Ovary (tissue), 7 donors: ENCODE measurements at regions not wholly inside any gene's neighbourhood (a gene's known extent, or its start where the extent isn't known, plus 50 kb on each side); places are given as distances from the start of the nearest gene placed in this dataset.

ENCODE experiments used
- DNase-seq, 5 donors: peaks; one replicate each; pipeline ENCODE4 v3.0.0-alpha.2; 2019 to 2020
- H3K27ac ChIP-seq, 2 donors: fragments of 200-600 bp; one replicate each; pipeline versions ENCODE4 v1.5.1 to v1.8.0; 2019 to 2022
- H3K27me3 ChIP-seq: fragments of 200-600 bp; one replicate; pipeline ENCODE4 v1.8.0; 2022
- H3K36me3 ChIP-seq: fragments of 200-600 bp; sonication (generic); one replicate; pipeline ENCODE4 v1.5.1; 2019
- H3K4me1 ChIP-seq: one replicate; pipeline ENCODE4 v1.8.1; 2013; ENCODE audit warnings: mild to moderate bottlenecking, moderate library complexity; ENCODE audit not compliant: insufficient read depth
- H3K4me3 ChIP-seq: fragments of 200-600 bp; sonication (generic); one replicate; pipeline ENCODE4 v1.5.1; 2017
- H3K9me3 ChIP-seq, 2 donors: fragments of 200-600 bp in 1 of 2; sonication (generic) in 1 of 2; one replicate each; pipeline versions ENCODE4 v1.5.1 to v1.8.1; 2013 to 2019; ENCODE audit warnings: mild to moderate bottlenecking in 1 of 2, moderate library complexity in 1 of 2
- CTCF ChIP-seq, 3 donors: fragments of 450-650 bp in 2 of 3; fragments of 200-600 bp in 1 of 3; IDR thresholded peaks; one replicate each; pipeline versions ENCODE4 v1.5.1 to v1.8.0; 2016 to 2022; ENCODE audit warnings: antibody characterized with exemption in 3 of 3, mild to moderate bottlenecking in 1 of 3
- EP300 ChIP-seq: sonication (generic); formaldehyde crosslinking; IDR thresholded peaks from one replicate; pipeline ENCODE4 v1.6.1; 2017; ENCODE audit warnings: antibody characterized with exemption
- POLR2A ChIP-seq: fragments of 450-650 bp; IDR thresholded peaks from one replicate; pipeline ENCODE4 v1.6.1; 2017; ENCODE audit warnings: antibody characterized with exemption, mild to moderate bottlenecking, moderate library complexity
- WGBS, 3 donors: extraction: QIAGEN DNeasy Blood & Tissue Kit in 1 of 3; methylation state at CpG; one replicate each; pipeline versions ENCODE4 v1.1.5 to v1.1.7; 2013 to 2017; 5-methylcytosine and 5-hydroxymethylcytosine counted together
- intact Hi-C, 4 donors: fragments of 100-400 bp; cut with DNase I; formaldehyde crosslinking; loops; one replicate each; pipeline versions ENCODE4 v1.11.0 to v1.15.1; 2022 to 2023
- donor health status: DM: no; HTN: no; CAD: no; lungs with moderate emphysema.
- donor health status: DM: no; HTN: no; CAD: no.
- donor health status: Bipolar disorder and iron deficiency.
- donor health status: DM: no; HTN: no; CAD: no.
- donor health status: DM: yes; HTN: yes; CAD: no.

- H3K9me3 ChIP-seq: no peaks in the 10 kb centered on the region
- intact Hi-C loops: loop anchor here in 1 of 4 donors (10.0 kb wide), 1 partner anchor 176 kb away; no protein-coding TSS in a partner anchor
- DNase-seq: no peak
- no peak overlapping the region for H3K27ac ChIP-seq
- TF ChIP-seq CTCF (IDR thresholded peaks at IDR 0.05) (no peak), POLR2A (no peak), EP300 (no peak)
- no peak overlapping the region for H3K4me3 ChIP-seq
- 36 to 44% (median 37%) methylated on average over 4 of the region's 4 CpGs for WGBS, 3 donors
- H3K27me3 ChIP-seq: no peaks in the 10 kb centered on the region
- H3K4me1 ChIP-seq: no peaks in the 10 kb centered on the region
- no peaks in the 10 kb centered on the region for H3K36me3 ChIP-seq
These were observed 230.1 kb upstream of the THBS1 start for GRCh38 chr15:39350785-39351184.

DNA sequence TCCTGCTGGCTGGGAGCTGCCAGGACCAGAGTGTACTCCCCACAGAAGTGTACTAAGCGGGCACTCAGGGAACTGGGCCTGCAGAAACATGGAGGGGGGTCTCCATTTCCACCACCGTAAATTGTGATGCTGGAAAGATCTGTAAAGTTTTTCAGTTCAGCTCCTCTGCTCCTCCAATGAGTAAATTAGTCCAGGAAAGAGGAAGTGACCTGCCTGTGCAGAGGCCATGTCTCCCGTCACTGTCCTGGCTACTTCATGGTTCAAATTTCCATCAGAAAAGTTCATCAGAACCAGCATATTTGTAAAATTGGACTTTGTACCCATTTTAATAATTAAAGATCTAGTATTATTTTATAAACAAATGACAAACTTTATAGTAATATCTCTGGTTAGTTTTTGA, 226.7 kb upstream of the THBS1 start:
- WGBS, 3 donors: 83 to 99% (median 95%) methylated on average over 3 of the region's 3 CpGs
- H3K4me3 ChIP-seq: no peak overlapping the region
- H3K36me3 ChIP-seq: no peaks in the 10 kb centered on the region
- no peak for DNase-seq
- intact Hi-C loops: loop anchor here in 1 of 4 donors (10.0 kb wide), 1 partner anchor 179 kb away; no protein-coding TSS in a partner anchor
- no peaks in the 10 kb centered on the region for H3K9me3 ChIP-seq
- H3K4me1 ChIP-seq: peaks cover 3% of the 10 kb centered on the region
- H3K27ac ChIP-seq: no peak overlapping the region
- no peaks in the 10 kb centered on the region for H3K27me3 ChIP-seq
- TF ChIP-seq EP300 (no peak), POLR2A (no peak), CTCF (IDR thresholded peaks at IDR 0.05) (no peak)

DNA sequence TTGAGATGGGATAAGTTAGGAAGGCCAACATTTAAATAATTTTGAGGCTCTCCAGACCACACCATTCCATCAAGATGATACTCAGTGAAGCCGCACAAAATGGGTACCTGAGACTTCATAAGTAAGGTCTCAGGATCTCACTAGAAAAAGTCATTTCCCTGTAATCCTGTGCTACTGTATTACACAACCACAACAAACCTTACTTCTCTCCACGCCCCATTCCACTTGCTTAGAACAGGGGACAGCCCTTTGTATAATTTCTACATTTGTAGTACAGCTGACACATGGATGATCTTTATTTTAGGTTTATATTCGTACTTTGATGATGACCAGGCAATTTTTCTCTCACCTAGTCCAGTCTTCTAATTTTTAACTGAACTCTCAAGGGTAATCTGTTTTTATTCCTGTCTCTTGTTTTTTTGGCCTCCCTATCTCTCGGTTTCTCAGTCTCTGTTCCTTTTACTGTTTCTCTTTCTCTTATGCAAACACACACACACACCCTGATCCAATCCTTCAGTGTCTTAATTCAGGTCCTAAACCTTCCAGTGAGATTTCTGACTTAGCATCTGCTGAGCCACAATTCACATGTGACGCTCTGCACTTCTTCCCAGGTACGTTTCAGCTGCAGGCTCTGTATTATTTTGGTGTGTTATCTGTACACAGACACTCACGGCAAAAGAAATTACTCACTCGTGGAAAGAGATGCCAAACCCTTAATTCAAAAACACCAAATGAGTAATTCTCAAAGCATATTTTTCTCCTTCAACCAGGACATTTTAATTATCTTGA, 223.2 kb upstream of the THBS1 start:
- WGBS, 3 donors: 29 to 36% (median 30%) methylated on average over 8 of the region's 8 CpGs
- TF ChIP-seq CTCF (IDR thresholded peaks at IDR 0.05) (peak in 1 of 3 donors; percentile 3), EP300 (no peak), POLR2A (no peak)
- Histone ChIP-seq H3K27me3 (no peaks in the 10 kb centered on the region), H3K36me3 (no peaks in the 10 kb centered on the region), H3K4me1 (peaks cover 5% of the 10 kb centered on the region), H3K27ac (peak overlapping the region in 1 of 2 donors; percentile 46), H3K9me3 (no peaks in the 10 kb centered on the region), H3K4me3 (no peak overlapping the region)
- intact Hi-C loops: loop anchor here in 1 of 4 donors (5.0 to 10.0 kb wide), 2 partner anchors 183 to 225 kb away; partner anchors contain the start of gene THBS1
- no peak for DNase-seq

- H3K4me1 ChIP-seq: peaks cover 5% of the 10 kb centered on the region
- peak overlapping the region in 1 of 2 donors; percentile 46 for H3K27ac ChIP-seq
- H3K4me3 ChIP-seq: no peak overlapping the region
- intact Hi-C loops: loop anchor here in 1 of 4 donors (5.0 to 10.0 kb wide), 2 partner anchors 184 to 224 kb away; partner anchors contain the start of gene THBS1
- no peaks in the 10 kb centered on the region for H3K36me3 ChIP-seq
- H3K27me3 ChIP-seq: no peaks in the 10 kb centered on the region
- 5 to 12% (median 7%) methylated on average over 3 of the region's 3 CpGs for WGBS, 3 donors
- DNase-seq: peak; percentile 50 to 69 (median 61)
- TF ChIP-seq POLR2A (no peak), EP300 (no peak), CTCF (IDR thresholded peaks at IDR 0.05) (no peak)
- H3K9me3 ChIP-seq: no peaks in the 10 kb centered on the region
These were observed 222.3 kb upstream of the THBS1 start for GRCh38 chr15:39358441-39359041.
